ENCODE measurements at regions not wholly inside any gene's neighbourhood (a gene's known extent, or its start where the extent isn't known, plus 50 kb on each side); places are given as distances from the start of the nearest gene placed in this dataset.
A peak's percentile ranks its signal among the peaks of the same experiment; 100 is the strongest.

DNA sequence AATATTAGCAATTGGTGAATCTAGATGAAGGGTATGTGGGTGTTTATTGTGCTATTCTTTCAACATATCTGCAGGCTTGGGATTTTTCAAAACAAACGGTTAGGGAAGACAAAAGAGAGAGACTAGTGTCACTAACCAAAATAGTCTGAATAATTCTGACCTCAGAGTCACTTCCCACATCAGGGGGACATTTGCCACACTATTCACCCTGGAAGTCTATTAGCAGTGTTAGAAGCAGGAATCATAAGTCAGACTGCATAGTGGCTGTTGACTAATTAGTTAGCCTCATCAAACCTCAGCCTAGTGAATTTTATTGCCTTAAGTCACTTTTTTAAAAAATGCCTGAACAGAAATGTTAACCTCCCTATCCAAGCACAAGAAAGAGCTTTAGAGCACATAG, 169.2 kb upstream of the RGMB start:
- Histone ChIP-seq H3K9me3 (ENCODE audit: low read length) (peaks cover 3% of the 10 kb centered on the region), H3F3A (ENCODE audit: insufficient read depth, low read length, poor library complexity, severe bottlenecking) (no peaks in the 10 kb centered on the region), H3K4me2 (ENCODE audit: low read length) (no peak overlapping the region), H3K27me3 (ENCODE audit: insufficient read depth, low read depth, low read length) (no peaks in the 10 kb centered on the region), H3K9ac (ENCODE audit: low read length) (no peak overlapping the region), H3K27ac (ENCODE audit: low read length) (no peak overlapping the region), H3K79me2 (replicated peaks; ENCODE audit: insufficient read depth, low read length) (no peaks in the 10 kb centered on the region), H4K20me1 (ENCODE audit: insufficient read depth) (no peaks in the 10 kb centered on the region), H3K36me3 (ENCODE audit: insufficient read depth, low read length) (no peaks in the 10 kb centered on the region), H3K9me2 (ENCODE audit: insufficient read depth, low read length) (no peaks in the 10 kb centered on the region), H3K4me3 (ENCODE audit: low read length) (no peak overlapping the region), H2AFZ (ENCODE audit: low read depth, low read length) (no peak overlapping the region)
- TF ChIP-seq MXI1 (conservative IDR thresholded peaks at IDR 0.05; ENCODE audit: poor library complexity, severe bottlenecking) (no peak), POLR2AphosphoS5 (IDR thresholded peaks at IDR 0.05) (no peak), EP300 (conservative IDR thresholded peaks at IDR 0.05; ENCODE audit: poor library complexity, severe bottlenecking) (no peak)

DNA sequence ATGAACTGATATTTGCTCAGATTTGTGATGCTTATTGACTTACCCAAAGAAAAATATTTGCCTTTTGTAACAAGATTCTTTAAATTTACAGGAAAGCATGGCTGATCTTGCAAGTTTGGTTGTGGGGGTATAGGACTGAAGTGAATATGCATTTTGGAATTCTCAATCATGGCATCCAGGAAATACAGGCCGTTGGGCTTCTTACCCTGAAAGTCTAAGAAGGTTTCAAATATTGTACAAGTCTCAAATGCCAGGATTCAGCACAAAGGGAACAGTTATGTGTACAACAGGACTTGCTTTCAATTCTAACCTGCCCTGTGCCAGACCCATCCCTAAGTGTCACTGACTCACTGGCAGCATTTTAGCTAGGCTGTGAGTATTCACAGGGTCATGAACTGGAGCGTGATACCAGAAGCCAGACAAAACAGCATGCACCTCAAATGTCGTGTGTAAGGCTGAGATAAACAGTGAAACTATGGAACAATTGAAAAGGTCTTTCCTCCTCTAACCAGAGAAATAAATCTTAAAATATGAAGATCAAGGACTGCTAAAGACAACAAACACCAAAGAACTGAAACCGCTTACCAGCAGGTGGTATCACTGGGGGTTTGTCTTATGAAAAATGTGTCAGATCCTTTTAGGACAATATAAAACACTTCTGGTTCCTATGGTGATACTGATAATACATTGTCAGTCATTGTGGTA, 168.6 kb upstream of the RGMB start:
- Histone ChIP-seq H3K9me2 (ENCODE audit: insufficient read depth, low read length) (no peaks in the 10 kb centered on the region), H2AFZ (ENCODE audit: low read depth, low read length) (no peak overlapping the region), H3K4me2 (ENCODE audit: low read length) (no peak overlapping the region), H4K20me1 (ENCODE audit: insufficient read depth) (no peaks in the 10 kb centered on the region), H3K79me2 (replicated peaks; ENCODE audit: insufficient read depth, low read length) (no peaks in the 10 kb centered on the region), H3F3A (ENCODE audit: insufficient read depth, low read length, poor library complexity, severe bottlenecking) (no peaks in the 10 kb centered on the region), H3K9ac (ENCODE audit: low read length) (no peak overlapping the region), H3K36me3 (ENCODE audit: insufficient read depth, low read length) (no peaks in the 10 kb centered on the region), H3K27ac (ENCODE audit: low read length) (peak overlapping the region; percentile 16), H3K9me3 (ENCODE audit: low read length) (peaks cover 3% of the 10 kb centered on the region), H3K27me3 (ENCODE audit: insufficient read depth, low read depth, low read length) (no peaks in the 10 kb centered on the region), H3K4me3 (ENCODE audit: low read length) (no peak overlapping the region)
- TF ChIP-seq, protein P1, sequence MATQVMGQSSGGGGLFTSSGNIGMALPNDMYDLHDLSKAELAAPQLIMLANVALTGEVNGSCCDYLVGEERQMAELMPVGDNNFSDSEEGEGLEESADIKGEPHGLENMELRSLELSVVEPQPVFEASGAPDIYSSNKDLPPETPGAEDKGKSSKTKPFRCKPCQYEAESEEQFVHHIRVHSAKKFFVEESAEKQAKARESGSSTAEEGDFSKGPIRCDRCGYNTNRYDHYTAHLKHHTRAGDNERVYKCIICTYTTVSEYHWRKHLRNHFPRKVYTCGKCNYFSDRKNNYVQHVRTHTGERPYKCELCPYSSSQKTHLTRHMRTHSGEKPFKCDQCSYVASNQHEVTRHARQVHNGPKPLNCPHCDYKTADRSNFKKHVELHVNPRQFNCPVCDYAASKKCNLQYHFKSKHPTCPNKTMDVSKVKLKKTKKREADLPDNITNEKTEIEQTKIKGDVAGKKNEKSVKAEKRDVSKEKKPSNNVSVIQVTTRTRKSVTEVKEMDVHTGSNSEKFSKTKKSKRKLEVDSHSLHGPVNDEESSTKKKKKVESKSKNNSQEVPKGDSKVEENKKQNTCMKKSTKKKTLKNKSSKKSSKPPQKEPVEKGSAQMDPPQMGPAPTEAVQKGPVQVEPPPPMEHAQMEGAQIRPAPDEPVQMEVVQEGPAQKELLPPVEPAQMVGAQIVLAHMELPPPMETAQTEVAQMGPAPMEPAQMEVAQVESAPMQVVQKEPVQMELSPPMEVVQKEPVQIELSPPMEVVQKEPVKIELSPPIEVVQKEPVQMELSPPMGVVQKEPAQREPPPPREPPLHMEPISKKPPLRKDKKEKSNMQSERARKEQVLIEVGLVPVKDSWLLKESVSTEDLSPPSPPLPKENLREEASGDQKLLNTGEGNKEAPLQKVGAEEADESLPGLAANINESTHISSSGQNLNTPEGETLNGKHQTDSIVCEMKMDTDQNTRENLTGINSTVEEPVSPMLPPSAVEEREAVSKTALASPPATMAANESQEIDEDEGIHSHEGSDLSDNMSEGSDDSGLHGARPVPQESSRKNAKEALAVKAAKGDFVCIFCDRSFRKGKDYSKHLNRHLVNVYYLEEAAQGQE (IDR thresholded peaks at IDR 0.05; ENCODE audit: borderline replicate concordance): no peak
- no peak for TF ChIP-seq EZH2 (IDR thresholded peaks at IDR 0.05; ENCODE audit: borderline replicate concordance, insufficient read depth, low read length, poor library complexity, severe bottlenecking)
- TF ChIP-seq MXI1 (conservative IDR thresholded peaks at IDR 0.05; ENCODE audit: poor library complexity, severe bottlenecking): no peak
- peak; percentile 30 for TF ChIP-seq POLR2AphosphoS5 (IDR thresholded peaks at IDR 0.05)
- no peak for TF ChIP-seq TAF1 (IDR thresholded peaks at IDR 0.05; ENCODE audit: low read depth)
- peak; percentile 68 for TF ChIP-seq EP300 (conservative IDR thresholded peaks at IDR 0.05; ENCODE audit: poor library complexity, severe bottlenecking)
- TF ChIP-seq, protein P2, sequence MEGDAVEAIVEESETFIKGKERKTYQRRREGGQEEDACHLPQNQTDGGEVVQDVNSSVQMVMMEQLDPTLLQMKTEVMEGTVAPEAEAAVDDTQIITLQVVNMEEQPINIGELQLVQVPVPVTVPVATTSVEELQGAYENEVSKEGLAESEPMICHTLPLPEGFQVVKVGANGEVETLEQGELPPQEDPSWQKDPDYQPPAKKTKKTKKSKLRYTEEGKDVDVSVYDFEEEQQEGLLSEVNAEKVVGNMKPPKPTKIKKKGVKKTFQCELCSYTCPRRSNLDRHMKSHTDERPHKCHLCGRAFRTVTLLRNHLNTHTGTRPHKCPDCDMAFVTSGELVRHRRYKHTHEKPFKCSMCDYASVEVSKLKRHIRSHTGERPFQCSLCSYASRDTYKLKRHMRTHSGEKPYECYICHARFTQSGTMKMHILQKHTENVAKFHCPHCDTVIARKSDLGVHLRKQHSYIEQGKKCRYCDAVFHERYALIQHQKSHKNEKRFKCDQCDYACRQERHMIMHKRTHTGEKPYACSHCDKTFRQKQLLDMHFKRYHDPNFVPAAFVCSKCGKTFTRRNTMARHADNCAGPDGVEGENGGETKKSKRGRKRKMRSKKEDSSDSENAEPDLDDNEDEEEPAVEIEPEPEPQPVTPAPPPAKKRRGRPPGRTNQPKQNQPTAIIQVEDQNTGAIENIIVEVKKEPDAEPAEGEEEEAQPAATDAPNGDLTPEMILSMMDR (IDR thresholded peaks at IDR 0.05; ENCODE audit: poor library complexity, severe bottlenecking): no peak
- TF ChIP-seq RAD21 (conservative IDR thresholded peaks at IDR 0.05): no peak
